Activated CD8-positive, alpha-beta memory T cell treated with anti-CD3 and anti-CD28 coated beads for 1 hour (primary cell): ENCODE measurements at regions not wholly inside any gene's neighbourhood (a gene's known extent, or its start where the extent isn't known, plus 50 kb on each side); places are given as distances from the start of the nearest gene placed in this dataset.
"Not testable (repeated sequence)": the region's sequence is repeated elsewhere in the genome, so short reads cannot be mapped to it uniquely, and the experiment has no call there.

Source experiments
- DNase-seq, 2 donors: peaks; one replicate each; pipeline ENCODE4 v3.0.0-alpha.2; 2020; ENCODE audit warnings: low read depth in 1 of 2; ENCODE audit errors: extremely low read depth in 1 of 2

- not testable (repeated sequence) for DNase-seq
These were observed 80.8 kb downstream of the POTEB2 start for GRCh38 chr15:20785151-20785936.

- DNase-seq: not testable (repeated sequence)
These were observed 82.4 kb downstream of the POTEB2 start for GRCh38 chr15:20783598-20784184.

- not testable (repeated sequence) for DNase-seq
These were observed 90.7 kb downstream of the POTEB2 start for GRCh38 chr15:20775412-20775811.

GRCh38 chr15:20767943-20768342 lies 98.2 kb downstream of the POTEB2 start:
- not testable (repeated sequence) for DNase-seq

- DNase-seq: not testable (repeated sequence)
These were observed 103.7 kb downstream of the POTEB2 start for GRCh38 chr15:20762422-20762821.

- DNase-seq: not testable (repeated sequence)
These were observed 109.7 kb downstream of the POTEB2 start for GRCh38 chr15:20756440-20756839.

- peak in 1 of 2 donors; percentile 40 for DNase-seq
These were observed 110.3 kb downstream of the POTEB2 start for GRCh38 chr15:20755665-20756398.

- not testable (repeated sequence) for DNase-seq
These were observed 132.6 kb downstream of the POTEB2 start for GRCh38 chr15:20733493-20733892.
